Osteoblast (primary cell): ENCODE measurements at regions not wholly inside any gene's neighbourhood (a gene's known extent, or its start where the extent isn't known, plus 50 kb on each side); places are given as distances from the start of the nearest gene placed in this dataset.

Source experiments
- DNase-seq: peaks from one replicate; pipeline ENCODE4 v3.0.0; 2011; ENCODE audit warnings: low spot score, mixed read lengths; ENCODE audit not compliant: insufficient read length; ENCODE audit errors: missing footprints
- H2AFZ ChIP-seq: 2 replicates; pipeline ENCODE4 v1.6.0; 2011; ENCODE audit warnings: mild to moderate bottlenecking, low read length
- H3K27ac ChIP-seq: 2 replicates; pipeline ENCODE4 v1.5.1; 2011; ENCODE audit warnings: mild to moderate bottlenecking, low read depth, low read length, moderate library complexity
- H3K27me3 ChIP-seq: 2 replicates; pipeline ENCODE4 v1.6.0; 2012; ENCODE audit warnings: mild to moderate bottlenecking, control low read depth, inconsistent platforms, low read length, moderate library complexity; ENCODE audit not compliant: insufficient read depth
- H3K36me3 ChIP-seq: 2 replicates; pipeline ENCODE4 v1.5.1; 2011; ENCODE audit warnings: mild to moderate bottlenecking, low read length, control low read depth, moderate library complexity; ENCODE audit not compliant: insufficient read depth
- H3K4me1 ChIP-seq: 2 replicates; pipeline ENCODE4 v1.5.1; 2011; ENCODE audit warnings: mild to moderate bottlenecking, low read length, control low read depth, moderate library complexity; ENCODE audit not compliant: insufficient read depth
- H3K4me2 ChIP-seq: 2 replicates; pipeline ENCODE4 v1.6.0; 2011; ENCODE audit warnings: mild to moderate bottlenecking, low read length; ENCODE audit not compliant: insufficient read depth
- H3K4me3 ChIP-seq: fragments of 200-600 bp; sonication (generic); 3 replicates; pipeline ENCODE4 v1.5.1; 2012; ENCODE audit warnings: mild to moderate bottlenecking, low read length, inconsistent platforms; ENCODE audit not compliant: insufficient read depth
- H3K79me2 ChIP-seq: 2 replicates; pipeline ENCODE4 v1.6.0; 2012; ENCODE audit warnings: mild to moderate bottlenecking, low read length, control low read depth, inconsistent platforms; ENCODE audit not compliant: insufficient read depth
- H3K9me3 ChIP-seq: 2 replicates; pipeline ENCODE4 v1.5.1; 2011; ENCODE audit warnings: low read depth, low read length, control low read depth
- H4K20me1 ChIP-seq: 2 replicates; pipeline ENCODE4 v1.6.0; 2012; ENCODE audit warnings: mild to moderate bottlenecking, low read length, control low read depth; ENCODE audit not compliant: insufficient read depth
- CTCF ChIP-seq: IDR thresholded peaks from 2 replicates; pipeline ENCODE4 v1.5.1; 2011; ENCODE audit warnings: mild to moderate bottlenecking, low read depth, low read length, moderate library complexity; ENCODE audit errors: extremely low read depth

DNA sequence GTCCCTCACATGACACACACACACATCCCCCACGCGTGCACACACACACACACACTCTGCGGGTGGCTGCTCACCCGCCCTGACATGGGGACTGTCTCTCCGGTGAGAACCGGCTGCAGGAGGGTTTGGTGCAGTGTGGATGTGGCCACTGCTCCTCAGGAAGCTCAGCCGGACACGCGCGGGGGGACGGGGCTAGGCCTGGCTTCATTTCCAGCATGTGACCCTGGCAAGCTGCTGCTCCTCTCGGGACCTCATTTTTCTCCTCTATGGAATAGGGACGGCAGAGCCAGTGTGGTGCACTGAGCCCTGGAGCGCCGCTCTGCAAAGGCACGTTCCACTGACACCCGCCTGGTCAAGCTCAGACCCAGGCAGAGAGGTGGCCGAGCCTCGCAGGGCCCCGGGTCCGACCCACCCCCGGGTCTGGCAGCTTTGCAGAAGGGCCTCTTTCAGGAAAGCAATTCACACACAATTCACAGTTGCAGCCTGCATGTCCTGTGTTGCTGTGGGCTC is 56.8 kb upstream of the SLCO4A1 start:
- H3K4me2 ChIP-seq, result no peak overlapping the region
- H3K27me3 ChIP-seq, result peaks cover 28% of the 10 kb centered on the region

GRCh38 chr20:62586799-62587198 is 55.5 kb upstream of the SLCO4A1 start:
- Histone ChIP-seq H3K4me3 (no peak overlapping the region), H3K27ac (no peak overlapping the region), H3K36me3 (no peaks in the 10 kb centered on the region), H3K27me3 (peaks cover 24% of the 10 kb centered on the region), H4K20me1 (no peaks in the 10 kb centered on the region), H3K4me1 (peaks cover 33% of the 10 kb centered on the region), H3K79me2 (no peaks in the 10 kb centered on the region), H3K9me3 (no peaks in the 10 kb centered on the region), H2AFZ (no peak overlapping the region), H3K4me2 (no peak overlapping the region)
- no peak for DNase-seq
- no peak for TF ChIP-seq CTCF

More for the DNA sequence above, 56.8 kb upstream of the SLCO4A1 start:
- Histone ChIP-seq H3K36me3 (no peaks in the 10 kb centered on the region), H4K20me1 (no peaks in the 10 kb centered on the region), H2AFZ (no peak overlapping the region), H3K27ac (no peak overlapping the region), H3K4me3 (no peak overlapping the region), H3K9me3 (no peaks in the 10 kb centered on the region), H3K79me2 (no peaks in the 10 kb centered on the region), H3K4me1 (peaks cover 29% of the 10 kb centered on the region)
- no peak for DNase-seq
- no peak for TF ChIP-seq CTCF

GRCh38 chr20:62587757-62588402 is 54.4 kb upstream of the SLCO4A1 start:
- no peaks in the 10 kb centered on the region for H3K36me3 ChIP-seq
- no peak overlapping the region for H2AFZ ChIP-seq
- no peaks in the 10 kb centered on the region for H3K9me3 ChIP-seq
- H3K4me2 ChIP-seq, result peak overlapping the region; percentile 48
- H4K20me1 ChIP-seq, result no peaks in the 10 kb centered on the region
- H3K27ac ChIP-seq, result peak overlapping the region; percentile 61
- TF ChIP-seq CTCF, result no peak
- peaks cover 33% of the 10 kb centered on the region for H3K4me1 ChIP-seq
- no peaks in the 10 kb centered on the region for H3K79me2 ChIP-seq
- peak; percentile 95 for DNase-seq
- no peak overlapping the region for H3K4me3 ChIP-seq
- H3K27me3 ChIP-seq, result peaks cover 16% of the 10 kb centered on the region

DNA sequence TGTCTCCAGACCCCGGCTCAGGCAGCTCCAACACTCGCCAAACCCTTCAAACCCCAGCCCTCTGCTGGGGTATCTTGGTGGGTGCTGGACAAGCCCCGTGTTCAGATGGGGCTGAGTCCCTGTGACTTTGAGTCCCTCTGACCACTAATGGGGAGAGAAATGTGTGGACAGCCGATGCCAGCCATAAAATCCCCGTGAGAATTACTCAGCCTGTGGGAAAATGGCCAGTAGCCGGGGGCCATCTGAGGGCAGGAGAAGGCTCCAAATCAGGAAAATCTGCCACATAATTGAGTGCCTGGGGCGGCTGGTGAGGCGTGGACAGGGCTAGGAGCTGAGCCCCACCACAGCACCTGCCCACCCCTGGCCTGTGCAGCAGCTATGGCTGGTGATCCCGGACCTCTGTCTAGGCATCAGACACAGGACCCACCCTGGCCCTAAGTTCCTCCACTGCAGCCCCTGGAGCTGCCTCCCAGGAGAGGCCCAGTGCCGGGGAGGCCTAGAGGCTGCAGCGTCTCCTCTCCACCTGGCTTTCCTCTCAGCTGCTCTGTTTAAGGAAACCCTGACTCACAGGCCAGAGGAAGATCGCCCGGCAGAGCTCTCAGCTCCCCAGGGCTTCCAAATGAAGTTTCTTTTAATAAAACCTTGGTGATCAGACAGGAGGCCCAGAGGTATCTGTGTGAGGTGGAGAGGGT is 53.7 kb upstream of the SLCO4A1 start:
- H2AFZ ChIP-seq, result no peak overlapping the region
- DNase-seq, result peak; percentile 95
- H3K36me3 ChIP-seq, result no peaks in the 10 kb centered on the region
- H3K4me1 ChIP-seq, result peaks cover 33% of the 10 kb centered on the region
- no peaks in the 10 kb centered on the region for H4K20me1 ChIP-seq
- H3K4me2 ChIP-seq, result peak overlapping the region; percentile 48
- no peak for TF ChIP-seq CTCF
- H3K9me3 ChIP-seq, result no peaks in the 10 kb centered on the region
- peak overlapping the region; percentile 61 for H3K27ac ChIP-seq
- H3K79me2 ChIP-seq, result no peaks in the 10 kb centered on the region
- H3K27me3 ChIP-seq, result peaks cover 14% of the 10 kb centered on the region
- no peak overlapping the region for H3K4me3 ChIP-seq
